Body of pancreas (tissue), 4 donors: ENCODE measurements at regions not wholly inside any gene's neighbourhood (a gene's known extent, or its start where the extent isn't known, plus 50 kb on each side); places are given as distances from the start of the nearest gene placed in this dataset.

Experiments
- CTCF ChIP-seq, 7 experiments: fragments of 450-650 bp in 4 of 7; fragments of 200-600 bp in 3 of 7; sonication (generic) in 3 of 7; IDR thresholded peaks; one replicate each; pipeline ENCODE4 v1.5.1; 2016 to 2019; ENCODE audit warnings: antibody characterized with exemption in 7 of 7
- POLR2A ChIP-seq, 3 donors: fragments of 450-650 bp; IDR thresholded peaks; one replicate each; pipeline ENCODE4 v1.6.1; 2016; ENCODE audit warnings: antibody characterized with exemption in 3 of 3, mild to moderate bottlenecking in 2 of 3

- TF ChIP-seq CTCF (IDR thresholded peaks at IDR 0.05) (no peak), POLR2A (IDR thresholded peaks at IDR 0.05) (no peak)
Measured at GRCh38 chr12:124100572-124101178, 127.7 kb downstream of the ZNF664 start.
